T-helper 9 cell (primary cell): ENCODE measurements at regions not wholly inside any gene's neighbourhood (a gene's known extent, or its start where the extent isn't known, plus 50 kb on each side); places are given as distances from the start of the nearest gene placed in this dataset.

Source experiments
- DNase-seq: peaks from one replicate; pipeline ENCODE4 v3.0.0-alpha.2; 2020

DNA sequence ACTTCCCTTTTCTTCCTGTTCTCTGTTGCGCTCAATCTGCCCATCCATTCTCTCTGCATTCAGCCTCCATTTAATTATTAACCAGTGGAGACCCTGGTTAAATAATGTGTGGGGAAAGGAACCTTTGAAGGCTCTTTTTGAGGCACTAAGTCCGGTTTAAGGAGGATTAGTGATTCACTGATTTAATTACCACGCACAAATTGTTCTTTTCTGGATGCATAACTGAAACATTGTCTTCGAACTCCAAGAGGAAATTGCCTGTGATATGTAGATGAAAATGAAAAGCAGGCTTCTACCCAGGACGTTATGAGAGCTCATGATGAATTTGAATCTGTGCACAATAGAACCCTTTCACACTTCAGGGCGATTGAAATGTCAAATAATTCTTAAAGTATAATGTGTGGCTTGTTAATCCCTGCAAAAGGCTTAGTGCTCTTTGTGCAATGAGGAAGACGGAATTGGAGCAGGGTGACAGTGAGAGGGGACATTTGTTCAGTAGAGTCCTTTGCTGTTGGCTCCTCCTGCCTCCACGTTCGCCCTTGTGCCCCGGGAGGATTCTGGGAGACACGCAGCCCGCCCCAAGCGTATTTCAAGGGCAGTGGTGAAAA lies 51.1 kb upstream of the ZNF236 start:
- no peak for DNase-seq

DNA sequence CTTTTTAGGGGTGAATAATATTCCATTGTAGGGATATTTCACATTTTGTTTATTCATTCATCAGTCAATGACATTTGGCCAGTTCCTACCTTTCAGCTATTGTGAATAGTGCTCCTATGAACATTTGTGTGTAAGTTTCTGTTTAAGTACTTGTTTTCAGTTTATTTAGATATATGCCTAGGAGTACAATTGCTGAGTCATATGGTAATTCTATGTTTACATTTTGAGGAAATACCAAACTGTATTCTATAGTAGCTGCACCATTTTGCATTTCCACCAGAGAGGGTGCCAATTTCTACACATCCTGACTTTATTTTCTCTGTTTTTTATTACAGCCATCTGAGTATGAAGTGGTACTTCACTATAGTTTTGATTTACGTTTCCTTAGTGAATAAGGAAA lies 54.4 kb upstream of the ZNF236 start:
- no peak for DNase-seq

DNA sequence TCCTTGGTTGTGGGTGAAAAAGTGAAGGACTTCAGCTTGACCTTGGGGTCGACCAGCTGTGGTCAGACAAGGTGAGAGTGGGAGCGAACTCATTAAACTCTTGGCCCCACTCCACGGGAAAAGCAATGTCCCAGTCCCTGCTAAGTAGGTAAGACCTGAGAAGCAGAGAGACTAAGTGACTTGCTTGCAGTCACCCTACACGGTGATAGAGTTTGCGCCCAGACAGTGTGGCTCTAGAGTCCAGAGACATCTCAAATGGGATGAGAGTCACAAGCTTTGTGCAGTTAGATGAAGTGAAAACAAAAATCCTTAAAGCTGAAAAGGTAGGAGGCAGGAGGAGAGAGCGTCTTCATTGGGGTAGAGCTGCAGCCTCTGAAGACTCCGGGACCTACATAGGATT lies 55.9 kb upstream of the ZNF236 start:
- no peak for DNase-seq

DNA sequence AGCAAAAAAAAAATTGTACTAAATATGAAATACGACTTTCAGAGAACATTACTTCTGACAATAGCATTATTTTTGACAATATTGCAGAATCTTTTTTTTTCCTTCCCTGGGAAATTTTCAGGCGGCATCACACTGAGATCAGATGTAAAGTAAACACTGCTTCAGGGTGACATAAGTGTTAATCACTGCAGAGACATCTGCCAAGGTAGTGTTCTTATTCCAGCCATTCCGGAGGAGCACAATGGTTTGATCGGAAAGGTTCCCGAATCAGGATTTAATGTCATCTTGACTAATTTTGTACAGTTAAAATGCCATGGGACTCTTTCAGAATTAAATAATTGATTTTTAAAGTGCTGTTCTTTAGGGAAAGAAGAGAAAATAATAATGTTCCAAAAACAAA lies 56.7 kb upstream of the ZNF236 start:
- DNase-seq: no peak

DNA sequence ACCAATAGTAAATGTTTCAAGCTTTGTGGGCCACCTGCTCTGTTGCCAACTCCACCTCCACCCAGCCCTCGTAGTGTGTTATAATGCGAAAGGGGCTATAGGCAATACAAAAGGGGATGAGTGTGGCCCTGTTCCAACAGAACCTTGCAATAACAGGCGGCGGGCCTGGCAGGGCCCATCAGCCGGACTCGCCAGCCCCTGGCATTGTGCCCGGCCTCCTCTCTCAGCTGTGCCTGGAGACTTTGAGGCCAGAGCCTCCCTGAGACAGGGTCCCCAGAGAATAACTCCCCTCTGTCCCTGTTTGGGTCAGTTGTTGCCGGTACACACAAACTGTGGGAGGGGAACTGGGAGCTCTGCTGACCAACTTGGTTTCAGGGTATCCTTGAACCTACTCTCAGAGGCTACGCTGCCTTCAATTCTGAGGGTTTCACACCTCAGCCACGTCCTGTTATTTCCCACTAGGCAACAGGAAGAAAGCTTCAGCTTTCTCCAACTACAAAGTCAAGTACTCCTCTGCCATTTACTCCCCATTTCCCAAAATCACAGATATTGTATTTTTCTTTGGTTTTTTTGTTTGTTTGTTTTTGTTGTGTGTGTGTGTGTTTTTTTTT lies 58.0 kb upstream of the ZNF236 start:
- DNase-seq: no peak

DNA sequence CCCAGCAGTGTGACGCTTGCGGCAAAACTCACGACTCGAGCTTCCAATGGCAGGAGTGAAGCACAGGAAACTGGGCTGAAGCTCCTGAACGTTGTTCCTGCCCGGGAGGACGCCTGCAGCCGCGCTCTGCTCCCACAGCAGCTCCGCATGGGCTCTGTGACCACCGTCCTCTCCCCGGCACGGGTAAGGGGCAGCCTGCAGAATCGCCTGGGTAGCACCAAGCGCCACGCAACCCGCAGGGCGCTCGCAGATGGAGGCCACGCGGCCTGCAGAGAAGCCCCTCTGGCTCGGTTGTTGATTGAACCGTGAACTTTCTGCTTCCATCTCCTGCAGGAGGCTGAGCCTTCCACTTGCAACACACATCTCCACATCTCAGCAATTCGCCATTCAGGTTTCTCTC lies 63.3 kb upstream of the ZNF236 start:
- DNase-seq: no peak

DNA sequence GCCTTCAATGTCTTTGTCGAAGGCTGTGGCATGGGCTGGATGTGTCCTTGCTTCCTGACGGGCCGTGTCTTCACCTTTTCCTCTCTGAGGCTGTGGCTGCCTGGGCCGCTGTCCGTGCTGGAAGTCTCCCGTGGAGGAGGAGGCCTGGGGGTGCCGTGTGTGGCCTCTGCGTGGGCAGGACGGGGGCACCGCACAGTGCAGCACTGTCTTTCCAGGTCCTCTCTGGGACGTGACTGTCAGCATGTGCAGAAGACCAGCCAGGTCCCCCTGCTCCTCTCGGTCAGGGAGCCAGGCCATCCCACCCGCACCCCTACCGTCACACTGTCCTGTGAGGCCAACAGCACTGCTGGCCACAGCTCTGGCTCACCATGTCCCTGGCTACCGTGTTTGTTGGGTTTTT lies 64.4 kb upstream of the ZNF236 start:
- no peak for DNase-seq

DNA sequence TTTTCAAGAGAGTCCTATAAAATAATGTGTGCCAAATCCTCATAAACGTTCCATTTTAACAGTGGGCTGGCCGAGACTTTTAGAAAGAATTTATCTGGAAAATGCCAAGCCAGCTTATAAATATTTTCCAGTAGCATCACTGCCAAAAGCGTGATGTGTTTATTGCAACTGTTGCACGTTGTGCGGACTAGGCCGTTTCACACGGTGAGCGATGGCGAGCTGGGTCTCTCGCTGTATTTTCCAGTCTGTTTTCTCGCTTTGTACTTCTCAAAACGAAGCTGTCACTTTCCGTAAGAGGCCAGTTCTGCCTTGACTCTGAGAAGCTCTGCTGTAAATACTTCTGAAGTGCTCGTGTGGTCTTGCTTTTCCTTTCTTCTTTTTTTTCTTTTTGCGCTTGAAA lies 65.0 kb upstream of the ZNF236 start:
- DNase-seq: no peak

DNA sequence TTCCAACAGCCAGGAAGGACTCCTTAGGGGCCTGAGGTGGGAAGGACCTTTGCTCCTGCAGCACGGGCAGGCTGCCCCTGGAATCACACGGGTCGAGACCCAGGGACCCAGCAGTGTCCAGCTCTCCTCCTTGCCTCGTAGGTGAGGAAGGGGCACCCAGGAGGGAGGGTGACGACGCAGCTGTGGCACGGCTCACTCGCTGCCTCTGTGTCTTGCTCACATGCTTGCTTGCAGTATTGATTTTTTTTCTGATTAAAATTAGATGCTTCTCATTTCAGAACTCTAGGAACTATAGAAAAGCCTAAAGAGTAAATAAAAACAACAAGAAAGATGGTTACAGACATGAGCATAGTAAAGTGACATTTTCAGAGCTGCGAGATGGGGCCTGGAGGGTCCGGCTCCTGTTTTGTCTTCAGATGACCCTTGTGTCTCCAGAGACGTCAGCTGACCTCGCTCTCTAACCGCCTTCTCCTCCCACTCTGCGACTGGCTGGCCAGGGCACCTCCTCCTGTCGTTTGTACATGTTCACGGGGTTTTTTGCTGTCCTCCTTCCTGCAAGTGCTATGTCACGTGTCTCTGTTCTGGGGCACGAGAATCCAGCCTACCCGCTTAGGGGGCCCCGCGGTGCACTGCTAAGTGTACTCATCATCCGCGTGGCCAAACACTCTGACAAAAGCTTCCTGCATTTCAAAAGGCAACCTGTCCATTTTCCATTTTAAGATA lies 65.7 kb upstream of the ZNF236 start:
- DNase-seq: no peak

DNA sequence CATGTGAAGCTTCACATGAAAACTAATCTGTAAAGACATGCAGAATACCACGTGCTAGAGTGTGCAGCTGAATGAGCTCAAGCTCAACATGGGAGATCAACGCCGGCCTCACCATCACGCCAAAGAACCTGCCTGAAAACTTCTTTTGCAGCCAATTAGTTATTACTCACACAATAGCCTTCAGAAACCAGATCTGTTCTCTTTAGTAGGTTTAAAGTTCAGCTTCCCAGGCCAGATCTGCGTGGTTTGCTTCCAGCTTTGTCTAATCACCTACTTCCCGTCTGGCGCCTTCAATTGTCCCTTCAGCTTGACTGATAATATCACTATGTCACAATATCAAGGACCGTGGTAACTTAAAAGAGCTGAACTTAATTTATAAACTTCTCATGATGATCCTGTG lies 68.0 kb upstream of the ZNF236 start:
- DNase-seq: no peak

DNA sequence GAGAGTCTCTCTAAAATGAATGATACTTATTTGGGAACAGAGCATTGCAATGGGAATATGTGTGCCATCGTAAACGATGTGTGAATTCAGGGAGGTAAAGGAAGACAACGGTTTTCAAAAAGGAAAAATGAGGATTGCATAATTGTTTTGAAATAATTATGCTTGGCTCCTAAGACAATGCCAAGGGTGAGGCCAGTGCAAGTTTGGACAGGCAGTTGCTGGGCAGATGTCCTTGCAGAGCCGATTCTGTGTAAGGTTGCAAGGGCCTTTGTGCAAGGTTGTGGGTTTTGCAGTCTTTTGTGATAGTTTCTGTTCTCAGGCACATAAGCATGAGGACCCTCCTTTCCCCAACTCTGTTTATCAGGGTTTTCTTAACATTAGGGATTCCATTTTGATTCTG lies 70.0 kb upstream of the ZNF236 start:
- DNase-seq: no peak

DNA sequence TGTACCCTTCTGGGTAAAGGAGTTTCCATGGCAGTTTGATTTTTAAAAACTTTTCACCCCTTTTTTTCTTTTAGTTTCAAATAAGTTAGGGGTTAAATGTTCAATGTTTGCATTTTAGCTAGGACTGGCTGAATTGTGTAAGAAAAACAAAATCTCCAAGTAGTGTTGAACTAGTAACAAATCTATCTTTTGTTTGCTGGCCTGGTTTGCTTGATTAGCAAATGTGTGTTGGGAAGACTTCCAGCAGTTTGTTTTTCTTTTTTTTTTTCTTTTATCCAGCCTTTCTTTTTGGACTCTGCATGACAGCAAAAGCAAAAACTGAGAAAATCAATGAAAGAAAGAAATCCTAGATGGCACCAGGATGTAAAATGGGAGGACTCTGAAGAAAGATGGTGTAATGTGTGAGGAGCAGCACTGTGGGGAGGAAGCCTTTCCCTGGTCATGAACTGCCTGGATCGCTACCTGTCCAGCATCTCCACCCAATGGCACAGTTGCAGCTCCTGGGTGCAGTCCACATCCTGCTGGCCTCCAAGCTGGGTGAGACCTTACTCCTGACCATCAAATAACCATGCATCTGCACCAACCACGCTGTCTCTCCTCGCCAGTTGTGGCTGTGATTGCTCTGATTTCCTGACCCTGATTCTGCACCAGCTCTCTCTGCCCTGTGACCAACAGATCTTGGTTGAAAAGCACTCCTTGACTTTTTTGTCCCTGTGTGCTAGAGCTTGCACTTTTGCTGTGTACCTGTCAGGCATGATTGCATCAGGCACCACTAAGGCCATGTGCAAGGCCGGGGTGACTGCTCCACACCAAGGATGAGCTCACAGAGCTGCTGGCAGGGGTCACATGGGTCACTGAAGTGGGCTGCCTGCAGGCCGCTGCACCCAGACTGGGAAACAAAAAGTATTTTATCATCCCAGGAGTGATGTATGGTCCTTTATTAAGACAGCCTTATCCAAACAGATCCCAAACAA lies 71.2 kb upstream of the ZNF236 start:
- no peak for DNase-seq

DNA sequence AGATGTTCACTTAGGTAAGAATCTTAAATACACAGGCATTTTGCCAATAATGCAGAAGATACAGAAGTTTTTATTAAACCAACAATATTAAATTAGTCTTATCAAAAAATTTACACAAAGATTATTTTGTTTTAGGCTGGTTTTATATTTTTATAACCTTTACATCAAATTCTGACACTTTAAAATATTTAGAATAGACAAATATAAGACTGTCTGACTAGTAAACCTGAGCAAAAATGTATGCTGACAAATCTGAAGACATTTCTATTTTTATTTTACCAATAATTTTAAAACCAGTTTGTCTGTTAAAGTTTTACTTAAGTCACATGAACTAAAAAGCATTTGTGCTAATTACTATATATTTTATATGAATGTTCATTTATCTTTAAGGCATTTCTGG lies 72.1 kb upstream of the ZNF236 start:
- DNase-seq: no peak

DNA sequence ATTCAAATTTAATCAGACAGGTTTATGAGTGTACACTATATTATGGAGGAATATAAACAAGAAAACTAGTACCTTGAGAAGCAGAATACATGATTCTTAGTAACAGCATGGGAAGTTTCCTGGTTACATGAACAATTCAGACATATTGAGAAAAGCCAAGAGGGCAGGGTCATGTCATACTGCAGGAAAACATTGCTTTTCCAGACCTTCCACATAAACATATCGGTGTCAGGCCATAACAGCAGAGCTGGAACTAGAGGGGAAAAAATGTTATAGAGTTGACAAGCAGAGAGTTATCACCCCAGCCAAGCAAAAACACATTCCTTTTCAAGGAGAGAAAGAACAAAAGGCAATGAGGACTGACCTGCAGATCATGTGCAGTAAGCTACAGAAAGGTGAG lies 74.7 kb upstream of the ZNF236 start:
- no peak for DNase-seq

DNA sequence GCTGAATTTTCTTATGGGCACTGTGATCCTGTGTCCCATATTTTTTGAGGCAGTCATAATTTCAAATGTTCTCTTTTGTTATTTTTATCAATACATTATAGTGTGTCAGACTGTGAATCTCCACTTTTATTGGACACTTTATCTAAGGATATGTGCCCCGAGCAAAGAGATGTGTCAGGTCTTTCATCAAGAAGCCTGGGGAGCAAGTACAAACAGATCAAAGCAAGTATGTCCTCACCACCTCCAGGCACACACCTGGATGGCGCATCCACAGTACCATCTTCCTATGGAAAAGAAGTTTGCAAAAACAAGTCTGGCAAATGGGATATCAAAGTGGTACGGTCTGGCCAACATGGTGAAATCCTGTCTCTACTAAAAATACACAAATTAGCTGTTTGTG lies 81.0 kb upstream of the ZNF236 start:
- DNase-seq: no peak

DNA sequence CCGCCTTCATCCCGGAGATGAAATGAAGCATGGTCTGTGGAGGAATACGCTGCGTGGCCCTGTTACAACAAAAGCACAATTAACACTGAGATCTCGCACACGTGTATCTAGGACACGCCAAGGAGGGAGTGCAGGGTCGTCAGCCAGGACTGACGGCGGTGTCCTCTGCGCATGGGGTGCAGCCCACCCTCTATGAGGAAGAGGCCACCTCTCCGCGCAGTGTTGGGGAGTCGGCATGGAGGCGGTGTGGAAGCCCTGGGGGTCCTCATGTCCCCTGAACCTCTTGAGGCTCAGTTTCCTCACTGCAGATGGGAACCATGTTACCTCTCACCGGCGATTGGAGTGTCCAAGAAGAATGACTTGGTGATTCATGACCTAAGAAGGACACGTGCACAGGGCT lies 86.0 kb upstream of the ZNF236 start:
- DNase-seq: no peak

DNA sequence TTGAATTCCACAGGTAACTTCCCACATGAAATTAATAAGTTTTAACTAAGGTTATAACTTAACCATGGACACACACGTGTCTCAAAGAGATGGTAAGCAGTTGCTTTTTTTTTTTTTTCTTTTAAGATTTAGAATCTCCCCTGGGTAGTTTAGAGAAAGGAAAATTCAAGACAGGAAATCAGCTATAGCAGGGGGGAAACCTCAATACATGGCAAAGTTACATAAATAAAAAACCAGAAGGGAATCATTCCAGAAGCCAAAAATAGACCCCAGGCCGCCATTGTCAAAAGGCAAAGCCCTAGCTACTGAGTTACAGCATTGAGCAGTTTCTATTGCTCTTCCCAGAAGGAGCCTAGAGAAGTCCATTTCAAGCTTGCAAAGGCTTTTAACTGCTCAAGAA lies 91.5 kb upstream of the ZNF236 start:
- no peak for DNase-seq

DNA sequence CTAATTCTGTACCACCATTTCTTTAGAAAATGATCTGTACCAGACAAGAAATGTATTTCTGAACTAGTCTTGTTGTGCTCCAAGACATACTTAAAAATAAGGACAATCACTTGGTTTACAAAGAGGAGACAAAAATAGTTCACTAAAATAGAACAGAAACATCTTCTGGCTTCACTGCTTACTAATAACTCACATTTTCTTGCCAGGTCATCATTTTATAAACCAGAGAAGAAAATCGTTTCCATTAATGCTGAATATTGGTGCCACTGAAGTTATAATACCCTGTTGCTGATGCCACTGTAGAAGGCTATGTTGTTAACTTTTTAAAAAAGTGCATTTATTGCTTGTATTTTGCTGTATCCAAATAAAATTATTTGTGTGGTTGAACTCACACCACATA lies 94.8 kb upstream of the ZNF236 start:
- no peak for DNase-seq

DNA sequence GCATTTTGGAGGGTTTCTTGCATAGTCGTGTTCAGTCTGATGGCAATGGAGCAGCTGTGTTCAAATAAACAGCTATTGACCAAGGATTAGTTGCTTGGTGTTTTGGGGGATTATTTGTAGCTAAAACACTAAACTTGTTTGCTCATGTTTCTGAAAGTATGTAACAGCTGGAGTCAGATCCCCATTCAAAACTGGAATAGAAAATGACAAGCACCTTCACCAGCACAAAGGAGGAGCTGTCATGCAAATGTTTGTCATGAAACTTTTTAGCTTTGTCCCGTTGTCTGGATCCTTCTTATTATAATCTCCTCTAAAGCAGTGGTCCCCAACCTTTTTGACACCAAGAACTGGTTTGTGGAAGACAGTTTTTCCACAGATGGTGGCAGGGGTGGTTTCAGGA lies 96.9 kb upstream of the ZNF236 start:
- no peak for DNase-seq

DNA sequence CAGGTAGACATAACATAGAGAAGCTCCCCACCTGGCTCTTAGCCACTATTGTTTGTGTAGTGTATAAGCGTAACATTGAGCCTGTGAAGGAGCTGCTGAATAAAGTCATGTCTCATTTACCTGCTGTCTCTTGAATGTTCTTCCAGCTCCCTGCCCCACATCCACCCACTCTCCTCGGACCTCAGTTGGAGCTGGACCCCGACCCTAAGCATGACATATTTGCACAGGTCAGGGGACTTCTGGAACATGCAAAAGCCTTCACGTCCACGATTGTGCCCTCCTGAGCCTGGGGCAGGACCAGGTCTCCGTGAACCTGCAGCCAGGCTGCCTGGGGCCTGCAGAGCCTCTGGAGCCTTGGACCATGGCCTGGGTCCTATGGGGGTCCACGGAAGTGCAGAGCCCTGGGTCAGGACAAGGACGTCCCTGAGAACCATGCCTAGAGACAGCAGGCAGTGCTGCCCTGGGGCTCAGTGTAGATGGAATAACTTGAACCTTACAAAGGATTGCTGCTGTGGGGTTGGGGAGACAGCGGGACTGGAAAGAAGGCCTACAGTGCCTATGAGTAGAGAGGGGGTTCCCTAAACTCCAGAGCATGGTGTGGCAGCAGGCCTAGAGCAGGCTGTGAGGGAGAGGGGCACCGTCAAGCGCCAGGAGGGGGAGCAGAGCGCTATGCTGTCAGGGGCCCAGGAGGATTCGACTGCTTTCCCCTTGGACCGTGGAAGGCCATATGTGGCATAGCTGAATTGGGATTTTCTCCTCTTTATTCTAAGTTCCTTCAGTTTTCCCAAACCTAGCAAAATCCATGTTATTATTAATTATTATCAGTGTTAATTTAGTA lies 99.9 kb upstream of the ZNF236 start:
- no peak for DNase-seq

DNA sequence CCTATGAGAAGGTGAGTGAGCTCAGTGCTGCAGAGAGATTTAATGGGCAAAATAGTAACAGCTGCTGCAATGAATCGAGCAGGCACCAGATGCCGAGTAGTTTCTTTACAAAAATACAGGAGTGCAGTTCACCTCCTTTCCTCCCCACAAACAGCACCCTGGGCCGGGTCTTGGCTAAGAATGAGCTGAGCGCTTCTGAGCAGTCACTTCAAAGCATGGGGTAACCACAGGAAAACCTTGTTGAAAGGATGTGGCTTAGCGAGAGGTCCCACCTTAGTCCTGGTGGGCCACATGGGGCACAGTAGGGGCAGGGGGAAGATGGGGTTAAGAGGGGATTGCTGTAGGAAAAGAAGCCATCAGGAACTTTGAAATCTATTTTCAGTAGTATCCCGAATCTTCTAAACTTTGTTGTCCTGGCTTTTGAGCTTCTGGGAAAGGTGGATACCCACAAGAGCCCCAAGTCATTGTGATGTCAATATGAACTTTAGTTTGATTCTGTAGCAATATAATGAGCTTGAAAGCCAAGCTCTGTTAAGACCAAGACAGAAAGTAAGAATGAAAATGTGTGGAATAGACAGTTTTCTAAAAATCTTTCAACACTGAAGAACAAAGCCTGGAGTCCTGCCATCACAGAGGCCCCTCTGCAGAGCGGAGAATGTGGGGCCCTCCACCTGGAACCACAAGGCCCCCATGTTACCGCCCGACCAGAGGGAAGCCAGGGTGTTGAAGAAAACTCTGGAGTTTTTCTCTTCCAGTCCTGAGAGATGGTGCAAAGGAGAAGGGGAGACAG lies 101.0 kb upstream of the ZNF236 start:
- DNase-seq: peak; percentile 34

DNA sequence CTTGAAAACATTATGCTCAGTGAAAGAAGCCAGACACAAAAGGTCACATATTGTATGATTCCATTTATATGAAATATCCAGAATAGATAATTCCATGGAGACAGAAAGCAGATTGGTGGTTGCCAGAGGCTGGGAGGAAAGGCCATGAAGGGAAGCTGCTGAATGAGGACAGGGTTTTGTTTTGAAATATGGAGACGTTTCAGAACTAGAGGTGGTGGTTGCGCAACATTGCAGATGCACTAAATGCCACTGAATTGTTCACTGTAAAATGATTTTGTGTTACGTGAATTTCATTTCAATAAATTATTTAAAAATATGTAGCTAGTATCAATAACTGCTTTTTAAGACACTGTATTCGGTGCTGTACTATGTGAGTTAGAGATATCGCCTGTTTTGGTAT lies 101.7 kb upstream of the ZNF236 start:
- no peak for DNase-seq
